CD14-positive monocyte (primary cell): ENCODE measurements at regions not wholly inside any gene's neighbourhood (a gene's known extent, or its start where the extent isn't known, plus 50 kb on each side); places are given as distances from the start of the nearest gene placed in this dataset.

Source experiments
- DNase-seq, 3 donors: peaks; one replicate each; pipeline ENCODE4 v3.0.0-alpha.2; 2011 to 2022
- H2AFZ ChIP-seq: 2 replicates; pipeline ENCODE4 v1.6.0; 2012; ENCODE audit warnings: mild to moderate bottlenecking, low read depth, low read length, inconsistent platforms; ENCODE audit not compliant: insufficient read depth, poor library complexity, severe bottlenecking
- H3K27ac ChIP-seq, 2 donors: 1 replicate in 1 of 2; 2 replicates in 1 of 2; pipeline ENCODE4 v1.5.1; 2012 to 2013; ENCODE audit warnings: low read length in 2 of 2, control low read depth in 1 of 2, inconsistent platforms in 1 of 2, low read depth in 1 of 2, mild to moderate bottlenecking in 1 of 2
- H3K27me3 ChIP-seq, 2 donors: one replicate each; pipeline versions ENCODE4 v1.6.0 to v1.6.1; 2011 to 2013; ENCODE audit warnings: low read length in 2 of 2; ENCODE audit not compliant: control insufficient read depth in 2 of 2, insufficient read depth in 2 of 2
- H3K36me3 ChIP-seq, 2 donors: replicated peaks in 1 of 2; 1 replicate in 1 of 2; 2 replicates in 1 of 2; pipeline versions ENCODE4 v1.5.1 to v1.6.1; 2012 to 2013; ENCODE audit warnings: low read length in 2 of 2, control low read depth in 1 of 2, inconsistent platforms in 1 of 2, mild to moderate bottlenecking in 1 of 2; ENCODE audit not compliant: insufficient read depth in 2 of 2, control insufficient read depth in 1 of 2
- H3K4me1 ChIP-seq, 2 donors: 1 replicate in 1 of 2; 2 replicates in 1 of 2; pipeline versions ENCODE4 v1.5.1 to v1.6.1; 2012 to 2013; ENCODE audit warnings: low read length in 2 of 2, control low read depth in 1 of 2, inconsistent platforms in 1 of 2, mild to moderate bottlenecking in 1 of 2, moderate library complexity in 1 of 2; ENCODE audit not compliant: insufficient read depth in 2 of 2, control insufficient read depth in 1 of 2
- H3K4me2 ChIP-seq: replicated peaks from 2 replicates; pipeline ENCODE3; 2012; ENCODE audit warnings: low read length, moderate library complexity, mild to moderate bottlenecking; ENCODE audit not compliant: poor library complexity, severe bottlenecking; ENCODE audit errors: extremely low read depth
- H3K4me3 ChIP-seq, 3 experiments: fragments of 200-600 bp in 1 of 3; sonication (generic) in 1 of 3; replicated peaks in 1 of 3; 1 replicate in 2 of 3; 2 replicates in 1 of 3; pipeline ENCODE4 v1.5.1; 2011 to 2013; ENCODE audit warnings: low read length in 3 of 3, mild to moderate bottlenecking in 3 of 3, control low read depth in 2 of 3, low read depth in 2 of 3, inconsistent platforms in 1 of 3, moderate library complexity in 1 of 3
- H3K79me2 ChIP-seq: 2 replicates; pipeline ENCODE4 v1.6.0; 2012; ENCODE audit warnings: mild to moderate bottlenecking, control low read depth, inconsistent platforms, low read length, moderate library complexity; ENCODE audit not compliant: insufficient read depth
- H3K9ac ChIP-seq: 2 replicates; pipeline ENCODE4 v1.6.0; 2017; ENCODE audit warnings: low read length, mild to moderate bottlenecking; ENCODE audit not compliant: insufficient read depth, poor library complexity, severe bottlenecking
- H3K9me3 ChIP-seq, 2 donors: replicated peaks in 1 of 2; 1 replicate in 1 of 2; 2 replicates in 1 of 2; pipeline versions ENCODE4 v1.5.1 to v1.6.1; 2012 to 2013; ENCODE audit warnings: low read length in 2 of 2, control low read depth in 1 of 2; ENCODE audit not compliant: control insufficient read depth in 1 of 2, insufficient read depth in 1 of 2
- H4K20me1 ChIP-seq: 2 replicates; pipeline ENCODE4 v1.6.0; 2012; ENCODE audit warnings: mild to moderate bottlenecking, low read length, control low read depth, moderate library complexity; ENCODE audit not compliant: insufficient read depth
- H3K27ac Mint-ChIP-seq, 7 donors: one replicate each; pipeline ENCODE4 v1.8.0; 2020; ENCODE audit warnings: mild to moderate bottlenecking in 7 of 7, mixed read lengths in 7 of 7, moderate library complexity in 6 of 7, inconsistent platforms in 2 of 7
- H3K27me3 Mint-ChIP-seq, 3 donors: one replicate each; pipeline ENCODE4 v1.8.0; 2021 to 2022; ENCODE audit warnings: low read depth in 3 of 3, mild to moderate bottlenecking in 3 of 3, mixed read lengths in 3 of 3, moderate library complexity in 3 of 3, inconsistent platforms in 1 of 3
- H3K36me3 Mint-ChIP-seq, 2 donors: one replicate each; pipeline ENCODE4 v1.8.0; 2020; ENCODE audit warnings: mixed read lengths in 2 of 2, inconsistent platforms in 1 of 2, mild to moderate bottlenecking in 1 of 2
- H3K4me1 Mint-ChIP-seq: one replicate; pipeline ENCODE4 v1.8.0; 2020; ENCODE audit warnings: mild to moderate bottlenecking, mixed read lengths
- H3K4me3 Mint-ChIP-seq, 2 donors: one replicate each; pipeline ENCODE4 v1.8.0; 2020; ENCODE audit warnings: mild to moderate bottlenecking in 2 of 2, mixed read lengths in 2 of 2, moderate library complexity in 1 of 2
- H3K9me3 Mint-ChIP-seq, 7 donors: one replicate each; pipeline ENCODE4 v1.8.0; 2020 to 2022; ENCODE audit warnings: mixed read lengths in 7 of 7, mild to moderate bottlenecking in 6 of 7, moderate library complexity in 6 of 7, inconsistent platforms in 2 of 7
- CTCF ChIP-seq: fragments of 200-600 bp; IDR thresholded peaks from one replicate; pipeline ENCODE4 v1.8.0; 2022; ENCODE audit warnings: antibody characterized with exemption, mild to moderate bottlenecking
- WGBS: methylation state at CpG from one replicate; pipeline ENCODE4 v1.1.5; 2013; ENCODE audit warnings: missing lambda C conversion rate; ENCODE audit not compliant: insufficient coverage; 5-methylcytosine and 5-hydroxymethylcytosine counted together
- intact Hi-C, 2 donors: fragments of 100-400 bp; cut with micrococcal nuclease; formaldehyde crosslinking; loops; one replicate each; pipeline versions ENCODE4 v1.15.0 to v1.15.1; 2023

GRCh38 chr3:130820976-130821375 is 72.9 kb upstream of the ATP2C1 start:
- peak overlapping the region in 3 of 7 donors; percentile 1 to 42 (median 25) for H3K27ac Mint-ChIP-seq
- Histone ChIP-seq H3K9me3 (no peaks in the 10 kb centered on the region), H3K36me3 (no peaks in the 10 kb centered on the region), H3K4me2 (no peak overlapping the region), H3K4me3 (no peak overlapping the region), H4K20me1 (no peaks in the 10 kb centered on the region), H3K79me2 (no peaks in the 10 kb centered on the region), H3K9ac (no peak overlapping the region), H3K27ac (no peak overlapping the region), H3K27me3 (no peaks in the 10 kb centered on the region), H3K4me1 (peaks cover 9 to 22% of the 10 kb centered on the region in 2 donors), H2AFZ (no peak overlapping the region)
- no peak for TF ChIP-seq CTCF
- H3K4me3 Mint-ChIP-seq: no peak overlapping the region
- intact Hi-C loops: loop anchor here in 1 of 2 donors (5.0 kb wide), 1 partner anchor 71 kb away; the partner anchor contains the start of gene ATP2C1
- H3K4me1 Mint-ChIP-seq: peaks cover 23% of the 10 kb centered on the region
- peak; percentile 82 to 95 (median 90) for DNase-seq
- peaks cover 0 to 4% (median 0%) of the 10 kb centered on the region in 3 donors for H3K27me3 Mint-ChIP-seq
- H3K9me3 Mint-ChIP-seq: peaks cover 0 to 3% (median 0%) of the 10 kb centered on the region in 7 donors
- no peaks in the 10 kb centered on the region for H3K36me3 Mint-ChIP-seq
- no CpG with 5 or more reads among the region's 2 CpGs for WGBS

GRCh38 chr3:130821806-130822205 is 72.1 kb upstream of the ATP2C1 start:
- TF ChIP-seq CTCF: no peak
- H3K4me1 Mint-ChIP-seq: peaks cover 23% of the 10 kb centered on the region
- no peak overlapping the region for H3K4me3 Mint-ChIP-seq
- Histone ChIP-seq H3K4me2 (no peak overlapping the region), H3K9ac (no peak overlapping the region), H4K20me1 (no peaks in the 10 kb centered on the region), H3K9me3 (no peaks in the 10 kb centered on the region), H3K27me3 (no peaks in the 10 kb centered on the region), H3K36me3 (no peaks in the 10 kb centered on the region), H2AFZ (no peak overlapping the region), H3K79me2 (no peaks in the 10 kb centered on the region), H3K27ac (no peak overlapping the region), H3K4me3 (no peak overlapping the region), H3K4me1 (peaks cover 9 to 22% of the 10 kb centered on the region in 2 donors)
- DNase-seq: no peak
- H3K27me3 Mint-ChIP-seq: peaks cover 0 to 4% (median 0%) of the 10 kb centered on the region in 3 donors
- H3K36me3 Mint-ChIP-seq: no peaks in the 10 kb centered on the region
- peak overlapping the region in 1 of 7 donors; percentile 55 for H3K27ac Mint-ChIP-seq
- peaks cover 0 to 3% (median 0%) of the 10 kb centered on the region in 7 donors for H3K9me3 Mint-ChIP-seq
- no CpG with 5 or more reads among the region's 1 CpG for WGBS
- intact Hi-C loops: loop anchor here in 1 of 2 donors (5.0 kb wide), 1 partner anchor 70 kb away; the partner anchor contains the start of gene ATP2C1
